ENCODE measurements at regions not wholly inside any gene's neighbourhood (a gene's known extent, or its start where the extent isn't known, plus 50 kb on each side); places are given as distances from the start of the nearest gene placed in this dataset.

DNA sequence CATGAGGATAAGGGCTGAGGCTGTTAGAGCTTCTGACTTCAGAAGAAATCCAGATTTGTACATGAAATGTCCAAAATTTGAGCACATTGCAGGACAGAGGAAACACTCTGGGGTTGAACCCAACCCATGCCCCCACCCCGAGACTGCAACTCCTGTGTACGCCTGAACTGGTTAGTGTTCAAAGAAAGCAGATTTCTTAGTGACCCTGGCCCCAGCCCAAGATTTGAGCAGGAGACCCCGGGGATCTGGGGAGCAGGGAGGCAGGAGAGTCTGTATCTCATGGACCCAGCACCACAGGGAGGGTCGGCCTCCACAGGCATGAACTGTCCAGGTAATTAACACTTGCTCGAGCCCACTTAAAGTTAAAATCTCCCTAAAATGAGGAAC is 69.3 kb upstream of the WNT7B start:
- Histone ChIP-seq H3K9me3 (ENCODE audit: control insufficient read depth, insufficient read depth, low read length) (no peaks in the 10 kb centered on the region), H3K27ac (ENCODE audit: insufficient read depth, low read length) (no peak overlapping the region), H3K4me3 (ENCODE audit: insufficient read depth, low read depth, low read length) (no peak overlapping the region), H2AK9ac (replicated peaks; ENCODE audit: low read depth, low read length, poor library complexity) (peak overlapping the region; percentile 99), H3K4ac (ENCODE audit: low read depth, low read length) (no peak overlapping the region), H4K20me1 (ENCODE audit: insufficient read depth, low read length) (no peaks in the 10 kb centered on the region), H4K8ac (ENCODE audit: low read depth in 2 of 2, low read length in 2 of 2) (peak overlapping the region in 1 of 2 experiments; percentile 11; a peak in 1 of 4 replicates), H3K4me2 (ENCODE audit: low read depth, low read length) (no peak overlapping the region; the same call in 1 of the 2 replicates), H3K56ac (ENCODE audit: extremely low read depth, insufficient read depth, low read length) (no peak overlapping the region), H4K5ac (ENCODE audit: low read depth, low read length) (no peak overlapping the region), H2BK20ac (ENCODE audit: low read depth, low read length) (no peak overlapping the region), H2BK120ac (ENCODE audit: low read depth, low read length) (no peak overlapping the region), H4K91ac (ENCODE audit: insufficient read depth, low read depth, low read length) (no peak overlapping the region), H2AFZ (replicated peaks; ENCODE audit: low read length, poor library complexity) (no peak overlapping the region), H3K36me3 (ENCODE audit: control insufficient read depth, insufficient read depth, low read length) (peaks cover 4% of the 10 kb centered on the region; the same call in 1 of the 2 replicates), H3K23ac (ENCODE audit: low read depth, low read length) (peak overlapping the region; percentile 73), H3K79me1 (ENCODE audit: low read depth in 1 of 2, low read length in 2 of 2) (peaks cover 29 to 54% of the 10 kb centered on the region in 2 experiments), H2AK5ac (ENCODE audit: low read depth, low read length) (no peak overlapping the region), H2BK15ac (ENCODE audit: low read depth, low read length) (no peak overlapping the region), H3K4me1 (ENCODE audit: control insufficient read depth, insufficient read depth, low read length) (peaks cover 20% of the 10 kb centered on the region), H3K9me1 (ENCODE audit: insufficient read depth, low read length) (peaks cover 6% of the 10 kb centered on the region; the same call in 1 of the 2 replicates), H3K14ac (replicated peaks; ENCODE audit: low read depth, low read length) (no peak overlapping the region), H3K18ac (ENCODE audit: low read depth, low read length) (no peak overlapping the region), H2BK5ac (ENCODE audit: low read depth, low read length, poor library complexity, severe bottlenecking) (no peak overlapping the region), H3K9ac (ENCODE audit: low read depth, low read length) (no peak overlapping the region), H3K27me3 (ENCODE audit: control insufficient read depth, insufficient read depth, low read length) (no peaks in the 10 kb centered on the region)
- TF ChIP-seq RAD21 (IDR thresholded peaks at IDR 0.05; ENCODE audit: low read length) (no peak), MAFK (IDR thresholded peaks at IDR 0.05; ENCODE audit: low read depth, low read length) (no peak), CHD1 (IDR thresholded peaks at IDR 0.05; ENCODE audit: low read depth, low read length) (no peak), NFE2L2 (IDR thresholded peaks at IDR 0.05; ENCODE audit: low read depth, low read length) (no peak)
- dilution Hi-C loops (cut with HindIII; ENCODE audit: low sequenced_read_pairs, unreplicated experiment) = no loop called here
- ATAC-seq (ENCODE audit: low read depth) = no peak
- CTCF ChIA-PET = interaction anchor here (0.8 kb wide), 1 partner anchor 40 kb away, joined by 3 read pairs; no protein-coding TSS in a partner anchor
- intact Hi-C loops (cut with micrococcal nuclease) = no loop called here
- DNase-seq = no peak
- BruUV-seq (replicated peaks) = no TSS peak
- POLR2A ChIA-PET (ENCODE audit: unreplicated experiment) = no interaction called here
- in situ Hi-C loops (cut with MboI; ENCODE audit: low sequenced_read_pairs) = no loop called here
- whole genome bisulfite sequencing, 2 experiments (ENCODE audit: extremely low coverage in 2 of 2, insufficient read length in 1 of 2) = 100% methylated on average over 2 of the region's 5 CpGs; no CpG with 5 or more reads in 1 of the 2 experiments

Measured in IMR-90 (cell line).